ENCODE measurements at regions not wholly inside any gene's neighbourhood (a gene's known extent, or its start where the extent isn't known, plus 50 kb on each side); places are given as distances from the start of the nearest gene placed in this dataset.

DNA sequence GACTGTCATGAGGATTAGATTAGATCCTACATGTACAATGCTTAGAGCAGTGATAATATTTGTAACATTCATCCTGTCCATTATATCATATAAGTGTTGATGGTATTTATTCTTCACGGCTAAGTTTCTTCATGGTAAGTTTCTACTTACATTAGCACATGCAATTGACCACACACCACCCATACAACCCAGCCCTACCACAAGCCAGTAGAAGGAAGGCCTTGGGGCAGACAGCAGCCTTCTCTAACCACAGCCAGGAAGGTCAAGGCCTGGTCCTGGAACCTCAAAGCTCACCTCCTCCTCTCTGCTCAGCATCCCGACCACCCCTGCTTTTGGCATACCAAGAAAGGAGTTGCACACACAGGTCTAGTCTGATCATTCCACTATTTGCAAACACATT is 245.2 kb upstream of the SDK2 start:
- TF ChIP-seq POLR2A (IDR thresholded peaks at IDR 0.05; ENCODE audit: extremely low read depth, insufficient read length) (no peak), MAX (IDR thresholded peaks at IDR 0.05; ENCODE audit: low read depth, low read length) (no peak), MYC (IDR thresholded peaks at IDR 0.05; ENCODE audit: low read depth, low read length) (no peak)
- TF ChIP-seq, protein P1, sequence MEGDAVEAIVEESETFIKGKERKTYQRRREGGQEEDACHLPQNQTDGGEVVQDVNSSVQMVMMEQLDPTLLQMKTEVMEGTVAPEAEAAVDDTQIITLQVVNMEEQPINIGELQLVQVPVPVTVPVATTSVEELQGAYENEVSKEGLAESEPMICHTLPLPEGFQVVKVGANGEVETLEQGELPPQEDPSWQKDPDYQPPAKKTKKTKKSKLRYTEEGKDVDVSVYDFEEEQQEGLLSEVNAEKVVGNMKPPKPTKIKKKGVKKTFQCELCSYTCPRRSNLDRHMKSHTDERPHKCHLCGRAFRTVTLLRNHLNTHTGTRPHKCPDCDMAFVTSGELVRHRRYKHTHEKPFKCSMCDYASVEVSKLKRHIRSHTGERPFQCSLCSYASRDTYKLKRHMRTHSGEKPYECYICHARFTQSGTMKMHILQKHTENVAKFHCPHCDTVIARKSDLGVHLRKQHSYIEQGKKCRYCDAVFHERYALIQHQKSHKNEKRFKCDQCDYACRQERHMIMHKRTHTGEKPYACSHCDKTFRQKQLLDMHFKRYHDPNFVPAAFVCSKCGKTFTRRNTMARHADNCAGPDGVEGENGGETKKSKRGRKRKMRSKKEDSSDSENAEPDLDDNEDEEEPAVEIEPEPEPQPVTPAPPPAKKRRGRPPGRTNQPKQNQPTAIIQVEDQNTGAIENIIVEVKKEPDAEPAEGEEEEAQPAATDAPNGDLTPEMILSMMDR (IDR thresholded peaks at IDR 0.05; ENCODE audit: low read depth, low read length), result no peak
